ENCODE measurements at regions not wholly inside any gene's neighbourhood (a gene's known extent, or its start where the extent isn't known, plus 50 kb on each side); places are given as distances from the start of the nearest gene placed in this dataset.

- TF ChIP-seq CTCF (IDR thresholded peaks at IDR 0.05 in 4 of 5, conservative IDR thresholded peaks at IDR 0.05 in 1 of 5) (no peak), POLR2A (IDR thresholded peaks at IDR 0.05) (no peak)
These were observed 124.0 kb downstream of the GP2 start for GRCh38 chr16:20203272-20203671.
